ENCODE measurements at regions not wholly inside any gene's neighbourhood (a gene's known extent, or its start where the extent isn't known, plus 50 kb on each side); places are given as distances from the start of the nearest gene placed in this dataset.
A peak's percentile ranks its signal among the peaks of the same experiment; 100 is the strongest.
"Not testable (repeated sequence)": the region's sequence is repeated elsewhere in the genome, so short reads cannot be mapped to it uniquely, and the experiment has no call there.

- no peak for DNase-seq (ENCODE audit: low read depth)
Observed at GRCh38 chr12:107590814-107591375, 94.7 kb upstream of the PWP1 start.

DNA sequence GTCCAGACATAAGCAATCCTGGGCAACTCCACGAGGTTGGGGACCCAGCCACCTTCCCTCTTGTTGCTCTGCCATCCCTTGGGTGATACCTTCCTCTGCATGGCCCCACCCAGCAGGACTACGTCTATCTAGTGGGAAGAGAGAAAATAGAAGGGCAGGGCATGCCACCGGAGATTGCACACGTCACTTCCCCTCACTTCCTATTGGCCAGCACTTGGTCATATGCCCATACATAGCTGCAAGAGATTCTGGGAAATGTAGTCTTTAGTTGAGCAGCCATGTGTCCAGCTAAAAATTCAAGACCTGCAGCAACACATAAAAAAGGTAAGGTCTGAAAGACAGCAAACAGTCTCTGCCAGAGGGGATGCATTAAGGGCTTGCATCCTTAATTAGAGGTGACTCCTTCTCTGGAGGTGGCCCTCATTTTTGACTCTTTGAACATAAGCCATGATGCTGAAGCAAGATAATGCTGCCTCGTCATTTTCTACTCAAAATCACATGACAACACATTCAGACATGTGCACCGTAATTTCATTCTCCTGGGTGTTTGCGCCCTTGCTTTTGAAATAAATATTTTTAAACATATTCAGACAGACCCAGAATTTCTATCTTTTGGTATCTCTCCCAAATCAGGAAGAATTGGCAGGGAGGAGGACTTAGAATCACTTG is 91.8 kb upstream of the PWP1 start:
- no peak for DNase-seq (ENCODE audit: low read depth)

- DNase-seq (ENCODE audit: low read depth): no peak
Observed at GRCh38 chr12:107594995-107595394, 90.6 kb upstream of the PWP1 start.

- DNase-seq (ENCODE audit: low read depth): no peak
Observed at GRCh38 chr12:107597695-107598410, 87.7 kb upstream of the PWP1 start.

DNA sequence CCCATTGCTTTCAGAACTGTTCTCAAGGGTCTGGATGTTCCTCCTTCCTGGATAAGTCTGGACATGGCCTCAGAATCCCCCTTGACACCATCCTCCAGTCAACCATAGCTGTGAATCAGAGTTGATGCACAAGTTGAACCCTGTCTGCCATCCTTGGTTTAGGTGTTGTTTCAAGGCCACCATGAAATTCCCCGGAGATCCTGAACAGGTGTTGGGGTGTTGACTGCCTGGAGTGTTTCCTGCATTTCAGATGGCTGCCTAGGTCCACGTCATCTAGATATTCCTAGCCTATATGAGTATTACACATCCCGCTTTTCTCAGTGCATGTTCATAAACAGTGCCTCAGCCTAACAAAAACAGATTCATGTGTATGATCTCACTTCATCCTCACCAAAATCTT is 86.7 kb upstream of the PWP1 start:
- no peak for DNase-seq (ENCODE audit: low read depth)

DNA sequence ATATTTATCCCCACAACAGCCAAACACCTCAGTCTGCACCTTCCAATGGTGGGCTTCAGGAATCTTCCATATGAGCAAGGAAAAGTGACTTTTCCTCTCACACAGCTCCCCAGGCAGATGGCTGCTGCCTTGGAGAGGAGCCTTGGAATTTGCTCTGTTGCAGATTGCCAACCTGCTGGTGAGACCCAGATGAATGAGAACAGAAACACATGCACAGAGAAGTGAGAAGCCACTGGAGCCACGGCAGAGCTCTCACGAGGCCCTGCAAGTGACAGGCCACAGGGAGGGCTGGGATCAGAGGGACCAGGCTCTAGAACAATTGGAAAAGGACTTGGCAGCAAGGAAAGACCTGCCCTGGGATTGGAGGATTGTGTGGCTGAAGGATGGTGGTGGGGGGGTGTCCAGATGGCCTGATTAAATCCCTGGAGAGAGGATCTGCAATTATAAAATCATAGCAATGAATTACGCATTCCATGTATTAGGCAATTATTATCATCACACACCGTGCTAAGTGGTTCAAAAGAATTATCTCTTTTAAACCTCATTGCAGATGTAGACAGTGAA is 84.9 kb upstream of the PWP1 start:
- no peak for DNase-seq (ENCODE audit: low read depth)

- no peak for DNase-seq (ENCODE audit: low read depth)
Observed at GRCh38 chr12:107602446-107602845, 83.2 kb upstream of the PWP1 start.

DNA sequence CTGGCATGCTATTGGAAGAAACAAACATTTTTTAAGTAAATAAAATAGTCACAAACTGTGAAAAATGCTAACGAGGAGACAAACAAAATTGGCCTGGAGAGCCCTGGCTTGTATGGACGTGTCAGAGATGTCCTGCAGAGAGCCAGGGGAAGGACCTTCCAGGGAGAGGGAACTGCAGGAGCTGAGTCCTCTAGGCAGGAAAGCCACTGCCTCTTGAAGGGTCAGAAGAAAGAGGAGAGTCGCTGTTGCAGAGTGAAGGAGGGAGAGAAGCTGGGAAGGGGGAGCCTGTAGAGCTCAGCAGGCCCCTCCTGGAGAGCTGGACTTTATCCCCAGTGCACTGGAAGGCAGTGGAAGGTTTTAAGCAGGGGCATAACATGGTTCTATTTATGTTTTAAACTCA is 80.3 kb upstream of the PWP1 start:
- DNase-seq (ENCODE audit: low read depth): no peak

DNA sequence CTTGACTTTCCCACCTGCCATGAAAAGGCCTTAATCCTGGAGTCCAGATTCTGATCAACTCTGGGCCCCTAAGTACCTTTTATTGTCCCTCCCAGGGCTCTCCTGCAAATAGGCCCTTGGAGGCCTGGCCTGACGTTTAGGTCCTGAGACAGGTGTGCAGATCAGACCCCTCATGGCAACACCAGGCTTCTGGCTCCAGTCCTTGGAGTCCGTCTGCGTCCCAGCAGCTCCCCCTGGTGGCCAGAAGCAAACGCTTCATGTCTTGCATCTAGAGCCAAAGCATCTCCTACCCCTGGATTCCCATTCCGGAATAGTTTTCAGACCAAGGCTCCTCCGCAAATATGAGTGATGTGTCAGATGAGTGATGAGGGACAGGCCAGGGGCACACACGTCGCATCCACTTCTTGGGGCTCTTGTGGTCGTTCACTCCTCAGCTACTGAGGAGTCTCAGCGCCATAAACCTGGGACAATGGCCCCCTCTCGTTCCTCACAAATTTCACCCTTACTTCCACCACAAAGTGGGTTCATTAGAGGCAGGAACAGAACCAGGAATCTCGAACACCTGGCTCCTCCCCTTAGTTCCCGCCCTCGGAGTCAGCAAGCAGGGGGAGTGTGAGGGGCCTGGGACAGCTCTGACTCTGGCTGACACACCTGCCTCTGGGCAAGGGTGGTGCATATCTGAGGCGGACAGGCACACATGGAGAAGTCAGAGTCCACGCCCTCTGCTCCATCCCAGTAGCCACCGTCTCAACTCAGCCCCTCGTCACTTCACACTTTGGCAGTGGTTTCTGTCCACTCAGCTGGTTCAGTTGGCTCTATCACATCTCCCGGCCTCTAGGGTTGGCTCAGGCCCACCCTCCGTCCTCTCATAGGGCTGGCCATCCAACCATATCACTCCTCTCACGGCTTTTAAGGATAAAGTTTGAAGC is 77.9 kb upstream of the PWP1 start:
- DNase-seq (ENCODE audit: low read depth): peak; percentile 20

DNA sequence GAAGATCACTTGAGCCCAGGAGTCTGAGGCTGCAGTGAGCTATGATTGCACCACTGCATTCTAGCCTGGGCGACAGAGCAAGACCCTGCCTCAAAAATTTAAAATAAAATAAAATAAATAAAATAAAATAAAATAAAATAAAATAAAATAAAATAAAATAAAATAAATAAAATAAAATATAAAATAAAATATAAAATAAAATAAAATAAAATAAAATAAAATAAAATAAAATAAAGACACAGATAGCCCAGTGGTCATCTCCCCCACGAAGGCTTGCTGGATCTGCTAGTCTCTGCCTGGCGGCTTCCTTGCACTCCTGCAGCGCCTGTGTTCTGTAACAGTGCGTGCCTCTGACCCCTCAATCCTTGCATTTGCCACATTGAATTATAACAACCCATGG is 76.8 kb upstream of the PWP1 start:
- not testable (repeated sequence) for DNase-seq (ENCODE audit: low read depth)

GRCh38 chr12:107610021-107610859 is 75.4 kb upstream of the PWP1 start:
- no peak for DNase-seq (ENCODE audit: low read depth)

DNA sequence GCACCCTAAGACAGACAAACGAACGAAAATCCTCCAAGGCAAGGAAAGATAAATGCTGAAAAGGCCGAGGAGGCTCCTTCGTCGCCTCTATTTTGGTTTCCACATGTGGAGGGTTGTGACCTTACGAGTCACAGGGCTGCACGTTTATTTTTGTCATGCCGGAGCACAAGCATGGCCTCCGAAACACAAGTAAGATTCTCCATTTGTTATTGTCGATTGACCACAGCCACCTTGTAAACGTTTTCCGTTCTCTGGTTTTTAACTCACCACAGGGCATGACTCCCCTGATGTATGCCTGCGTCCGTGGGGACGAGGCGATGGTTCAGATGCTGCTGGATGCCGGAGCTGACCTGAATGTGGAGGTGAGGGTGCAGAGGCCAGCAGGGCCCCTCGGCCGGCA is 73.1 kb upstream of the PWP1 start:
- no peak for DNase-seq (ENCODE audit: low read depth)

GRCh38 chr12:107616941-107617340 is 68.7 kb upstream of the PWP1 start:
- DNase-seq (ENCODE audit: low read depth): no peak

DNA sequence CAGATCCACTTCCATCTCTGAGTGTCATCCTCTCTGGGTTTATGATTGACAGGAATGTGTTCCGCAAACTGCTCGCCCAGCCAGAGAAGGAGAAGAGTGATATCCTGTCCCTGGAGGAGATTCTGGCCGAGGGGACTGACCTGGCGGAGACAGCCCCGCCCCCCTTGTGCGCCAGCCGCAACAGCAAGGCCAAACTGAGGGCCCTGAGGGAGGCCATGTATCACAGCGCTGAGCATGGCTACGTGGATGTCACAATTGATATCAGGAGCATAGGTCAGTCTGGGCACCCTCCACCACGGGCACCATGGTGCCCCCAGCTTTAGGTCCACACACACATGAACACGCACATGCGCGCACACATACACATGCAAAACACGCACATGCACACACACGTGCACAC is 67.5 kb upstream of the PWP1 start:
- DNase-seq (ENCODE audit: low read depth): no peak

DNA sequence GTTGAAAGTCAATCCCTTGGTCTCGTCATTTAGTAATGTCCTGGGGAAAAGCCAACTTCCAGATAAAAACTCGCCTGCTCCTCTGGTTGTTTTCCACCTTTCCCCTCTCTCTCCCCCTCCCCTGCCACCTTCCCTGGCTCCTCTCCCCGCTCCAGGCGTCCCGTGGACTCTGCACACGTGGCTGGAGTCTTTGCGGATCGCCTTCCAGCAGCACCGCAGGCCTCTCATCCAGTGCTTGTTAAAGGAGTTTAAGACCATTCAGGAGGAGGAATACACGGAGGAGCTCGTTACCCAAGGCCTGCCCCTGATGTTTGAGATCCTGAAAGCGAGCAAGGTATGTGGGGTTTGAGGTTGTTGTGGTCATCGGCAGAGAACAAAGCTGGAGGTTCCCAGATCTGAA is 65.8 kb upstream of the PWP1 start:
- no peak for DNase-seq (ENCODE audit: low read depth)

DNA sequence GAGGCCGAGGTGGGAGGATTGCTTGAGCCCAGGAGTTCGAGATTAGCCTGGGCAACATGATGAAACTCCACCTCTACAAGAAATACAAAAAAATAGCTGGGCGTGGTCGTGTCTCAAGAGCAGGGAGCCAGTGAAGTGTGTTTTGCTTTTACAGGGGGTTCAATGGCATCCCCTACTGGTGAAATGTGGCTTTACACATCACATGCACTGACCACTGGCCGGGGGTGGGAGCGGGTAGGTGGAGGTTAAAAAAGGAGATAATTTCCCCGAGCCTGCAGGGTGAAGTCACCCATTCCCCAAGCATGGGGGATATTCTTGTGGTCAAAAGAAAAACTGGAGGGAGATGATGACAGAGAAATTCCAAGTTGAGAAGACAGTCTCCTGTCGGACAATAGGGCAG is 63.6 kb upstream of the PWP1 start:
- no peak for DNase-seq (ENCODE audit: low read depth)

- DNase-seq (ENCODE audit: low read depth): no peak
Observed at GRCh38 chr12:107624493-107624892, 61.1 kb upstream of the PWP1 start.

GRCh38 chr12:107631715-107632114 is 53.9 kb upstream of the PWP1 start:
- DNase-seq (ENCODE audit: low read depth): no peak

- DNase-seq (ENCODE audit: low read depth): no peak
Observed at GRCh38 chr12:107632246-107632645, 53.4 kb upstream of the PWP1 start.

GRCh38 chr12:107634530-107634929 is 51.1 kb upstream of the PWP1 start:
- no peak for DNase-seq (ENCODE audit: low read depth)

DNA sequence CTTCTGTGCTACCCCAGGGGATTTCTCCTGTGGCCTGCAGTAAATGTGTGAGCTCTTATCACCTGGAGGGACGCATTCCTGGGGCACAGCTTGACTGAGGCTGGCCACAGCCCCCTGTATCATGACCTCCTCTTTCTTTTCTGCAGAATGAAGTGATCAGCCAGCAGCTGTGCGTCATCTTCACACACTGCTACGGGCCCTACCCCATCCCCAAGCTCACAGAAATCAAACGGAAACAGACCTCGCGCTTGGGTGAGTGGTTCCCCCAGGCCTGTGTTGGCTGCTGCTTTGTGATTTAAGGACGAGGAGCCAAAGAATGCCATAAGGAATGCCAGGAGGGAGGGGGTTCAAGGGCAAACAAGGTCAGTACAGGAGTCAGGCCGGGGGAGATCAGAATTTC is 50.5 kb upstream of the PWP1 start:
- DNase-seq (ENCODE audit: low read depth): no peak

Data from non-pigmented ciliary epithelial cell (primary cell).